Hematopoietic multipotent progenitor cell treated with erythropoietin and hydrocortisone succinate and interleukin-3 and kit ligand, for 6 days (in vitro differentiated cells): ENCODE measurements at regions not wholly inside any gene's neighbourhood (a gene's known extent, or its start where the extent isn't known, plus 50 kb on each side); places are given as distances from the start of the nearest gene placed in this dataset.
"Not testable (repeated sequence)": the region's sequence is repeated elsewhere in the genome, so short reads cannot be mapped to it uniquely, and the experiment has no call there.

ENCODE experiments used
- DNase-seq: peaks from one replicate; pipeline ENCODE4 v3.0.0-alpha.2; 2015

GRCh38 chr2:150129921-150130575 is 357.4 kb downstream of the RND3 start:
- DNase-seq, result no peak

- no peak for DNase-seq
These were observed 359.5 kb downstream of the RND3 start for GRCh38 chr2:150127995-150128394.

GRCh38 chr2:150127346-150127990 is 360.0 kb downstream of the RND3 start:
- no peak for DNase-seq

- DNase-seq, result no peak
These were observed 360.6 kb downstream of the RND3 start for GRCh38 chr2:150126839-150127238.

- DNase-seq, result no peak
These were observed 361.2 kb downstream of the RND3 start for GRCh38 chr2:150126143-150126740.

GRCh38 chr2:150125708-150126107 is 361.8 kb downstream of the RND3 start:
- peak; percentile 2 for DNase-seq

- no peak for DNase-seq
These were observed 362.3 kb downstream of the RND3 start for GRCh38 chr2:150125188-150125587.

GRCh38 chr2:150124739-150125138 is 362.7 kb downstream of the RND3 start:
- DNase-seq, result no peak

GRCh38 chr2:150122871-150123613 is 364.4 kb downstream of the RND3 start:
- DNase-seq, result no peak

- no peak for DNase-seq
These were observed 365.3 kb downstream of the RND3 start for GRCh38 chr2:150122156-150122555.

- no peak for DNase-seq
These were observed 367.0 kb downstream of the RND3 start for GRCh38 chr2:150120326-150120955.

- no peak for DNase-seq
These were observed 367.6 kb downstream of the RND3 start for GRCh38 chr2:150119819-150120218.

- not testable (repeated sequence) for DNase-seq
These were observed 373.4 kb downstream of the RND3 start for GRCh38 chr2:150114089-150114488.

GRCh38 chr2:150110548-150110947 is 376.9 kb downstream of the RND3 start:
- no peak for DNase-seq

GRCh38 chr2:150109912-150110311 is 377.6 kb downstream of the RND3 start:
- DNase-seq, result no peak

GRCh38 chr2:150109028-150109427 is 378.4 kb downstream of the RND3 start:
- no peak for DNase-seq

GRCh38 chr2:150107816-150108215 is 379.7 kb downstream of the RND3 start:
- no peak for DNase-seq

- no peak for DNase-seq
These were observed 380.3 kb downstream of the RND3 start for GRCh38 chr2:150107170-150107569.

GRCh38 chr2:150101947-150102346 is 385.5 kb downstream of the RND3 start:
- DNase-seq, result no peak

- DNase-seq, result no peak
These were observed 386.6 kb downstream of the RND3 start for GRCh38 chr2:150100834-150101233.

GRCh38 chr2:150100336-150100735 is 387.1 kb downstream of the RND3 start:
- no peak for DNase-seq

GRCh38 chr2:150099805-150100204 is 387.7 kb downstream of the RND3 start:
- no peak for DNase-seq

- no peak for DNase-seq
These were observed 389.5 kb downstream of the RND3 start for GRCh38 chr2:150097901-150098531.
